Neural cell (in vitro differentiated cells): ENCODE measurements at regions not wholly inside any gene's neighbourhood (a gene's known extent, or its start where the extent isn't known, plus 50 kb on each side); places are given as distances from the start of the nearest gene placed in this dataset.

Experiments
- EP300 ChIP-seq: fragments of 450-650 bp; conservative IDR thresholded peaks from 2 replicates; pipeline ENCODE4 v1.6.1; 2014; ENCODE audit warnings: antibody characterized with exemption, mild to moderate bottlenecking, moderate library complexity; ENCODE audit not compliant: poor library complexity, severe bottlenecking
- EZH2 ChIP-seq: fragments of 200-600, 300-800 bp; shearing (Covaris generic), sonication (generic); IDR thresholded peaks from 2 replicates; pipeline ENCODE4 v1.6.1; 2014; ENCODE audit warnings: antibody characterized with exemption, low read length, borderline replicate concordance, mild to moderate bottlenecking; ENCODE audit not compliant: insufficient read depth, poor library complexity, severe bottlenecking
- MXI1 ChIP-seq: fragments of 450-650 bp; conservative IDR thresholded peaks from 2 replicates; pipeline ENCODE4 v1.6.1; 2014; ENCODE audit warnings: antibody characterized with exemption, mild to moderate bottlenecking; ENCODE audit not compliant: poor library complexity, severe bottlenecking
- POLR2AphosphoS5 ChIP-seq: IDR thresholded peaks from 2 replicates; pipeline ENCODE4 v1.6.1; 2012
- RAD21 ChIP-seq: fragments of 450-650 bp; conservative IDR thresholded peaks from 2 replicates; pipeline ENCODE4 v1.6.1; 2014; ENCODE audit warnings: antibody characterized with exemption, mild to moderate bottlenecking, moderate library complexity
- SMC3 ChIP-seq: fragments of 450-650 bp; conservative IDR thresholded peaks from 2 replicates; pipeline ENCODE4 v1.6.1; 2014; ENCODE audit warnings: antibody characterized with exemption, mild to moderate bottlenecking, moderate library complexity; ENCODE audit not compliant: poor library complexity
- TAF1 ChIP-seq: IDR thresholded peaks from 2 replicates; pipeline ENCODE4 v1.6.1; 2012; ENCODE audit warnings: low read depth
- TF ChIP-seq, protein P1 (sequence below): fragments of 450-650 bp; IDR thresholded peaks from 2 replicates; pipeline ENCODE4 v1.5.1; 2014; ENCODE audit warnings: antibody characterized with exemption, mild to moderate bottlenecking, moderate library complexity; ENCODE audit not compliant: poor library complexity, severe bottlenecking

DNA sequence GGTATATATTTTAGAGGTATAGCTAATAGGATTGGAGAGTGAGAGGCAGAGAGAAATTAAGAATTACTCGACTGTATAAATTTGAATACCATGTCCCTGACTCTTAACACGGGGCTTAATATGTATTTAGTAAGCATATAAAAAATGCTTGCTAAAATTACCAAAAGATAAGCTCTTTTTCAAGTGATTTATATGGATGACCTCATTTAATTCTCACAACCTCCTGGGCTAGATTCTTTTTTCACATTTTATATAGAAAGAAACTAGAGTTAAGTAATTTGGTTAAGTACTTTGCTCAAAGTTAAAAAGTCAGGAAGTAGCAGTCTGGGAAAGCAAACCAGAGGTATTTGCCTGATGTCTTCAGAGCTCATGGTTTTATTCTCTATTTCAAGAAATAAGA lies 963.5 kb upstream of the SOX9 start:
- no peak for TF ChIP-seq SMC3
- TF ChIP-seq, protein P1, sequence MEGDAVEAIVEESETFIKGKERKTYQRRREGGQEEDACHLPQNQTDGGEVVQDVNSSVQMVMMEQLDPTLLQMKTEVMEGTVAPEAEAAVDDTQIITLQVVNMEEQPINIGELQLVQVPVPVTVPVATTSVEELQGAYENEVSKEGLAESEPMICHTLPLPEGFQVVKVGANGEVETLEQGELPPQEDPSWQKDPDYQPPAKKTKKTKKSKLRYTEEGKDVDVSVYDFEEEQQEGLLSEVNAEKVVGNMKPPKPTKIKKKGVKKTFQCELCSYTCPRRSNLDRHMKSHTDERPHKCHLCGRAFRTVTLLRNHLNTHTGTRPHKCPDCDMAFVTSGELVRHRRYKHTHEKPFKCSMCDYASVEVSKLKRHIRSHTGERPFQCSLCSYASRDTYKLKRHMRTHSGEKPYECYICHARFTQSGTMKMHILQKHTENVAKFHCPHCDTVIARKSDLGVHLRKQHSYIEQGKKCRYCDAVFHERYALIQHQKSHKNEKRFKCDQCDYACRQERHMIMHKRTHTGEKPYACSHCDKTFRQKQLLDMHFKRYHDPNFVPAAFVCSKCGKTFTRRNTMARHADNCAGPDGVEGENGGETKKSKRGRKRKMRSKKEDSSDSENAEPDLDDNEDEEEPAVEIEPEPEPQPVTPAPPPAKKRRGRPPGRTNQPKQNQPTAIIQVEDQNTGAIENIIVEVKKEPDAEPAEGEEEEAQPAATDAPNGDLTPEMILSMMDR: no peak
- TF ChIP-seq MXI1: no peak
- TF ChIP-seq EZH2: no peak
- no peak for TF ChIP-seq TAF1
- TF ChIP-seq POLR2AphosphoS5: no peak
- TF ChIP-seq EP300: no peak
- TF ChIP-seq RAD21: no peak
